HUES48 (cell line): ENCODE measurements at regions not wholly inside any gene's neighbourhood (a gene's known extent, or its start where the extent isn't known, plus 50 kb on each side); places are given as distances from the start of the nearest gene placed in this dataset.
A peak's percentile ranks its signal among the peaks of the same experiment; 100 is the strongest.
"Not testable (repeated sequence)": the region's sequence is repeated elsewhere in the genome, so short reads cannot be mapped to it uniquely, and the experiment has no call there.

ENCODE experiments used
- H3K27ac ChIP-seq: one replicate; pipeline ENCODE4 v1.7.0; 2013; ENCODE audit warnings: low read depth, low read length, inconsistent platforms
- H3K27me3 ChIP-seq: 2 replicates; pipeline ENCODE4 v1.6.1; 2013; ENCODE audit warnings: mild to moderate bottlenecking, low read length; ENCODE audit not compliant: control insufficient read depth, insufficient read depth
- H3K36me3 ChIP-seq: 2 replicates; pipeline ENCODE4 v1.6.1; 2013; ENCODE audit warnings: low read length; ENCODE audit not compliant: control insufficient read depth, insufficient read depth
- H3K4me1 ChIP-seq: 2 replicates; pipeline ENCODE4 v1.6.1; 2013; ENCODE audit warnings: mild to moderate bottlenecking, low read length; ENCODE audit not compliant: control insufficient read depth, insufficient read depth
- H3K4me3 ChIP-seq: 2 replicates; pipeline ENCODE4 v1.5.1; 2013; ENCODE audit warnings: mild to moderate bottlenecking, low read depth, low read length
- H3K9ac ChIP-seq: 2 replicates; pipeline ENCODE4 v1.6.1; 2013; ENCODE audit warnings: mild to moderate bottlenecking, low read depth, low read length, moderate library complexity
- H3K9me3 ChIP-seq: 2 replicates; pipeline ENCODE4 v1.6.1; 2013; ENCODE audit warnings: low read length; ENCODE audit not compliant: control insufficient read depth, insufficient read depth

- Histone ChIP-seq H3K27ac (peak overlapping the region; percentile 18), H3K36me3 (no peaks in the 10 kb centered on the region), H3K4me1 (peaks cover 15% of the 10 kb centered on the region), H3K27me3 (no peaks in the 10 kb centered on the region), H3K4me3 (no peak overlapping the region), H3K9ac (no peak overlapping the region), H3K9me3 (no peaks in the 10 kb centered on the region)
These were observed 210.3 kb upstream of the GCFC2 start for GRCh38 chr2:75920859-75921551.

- Histone ChIP-seq H3K27ac (no peak overlapping the region), H3K27me3 (no peaks in the 10 kb centered on the region), H3K4me1 (peaks cover 7% of the 10 kb centered on the region), H3K4me3 (no peak overlapping the region), H3K9ac (no peak overlapping the region), H3K36me3 (no peaks in the 10 kb centered on the region), H3K9me3 (no peaks in the 10 kb centered on the region)
These were observed 205.3 kb upstream of the GCFC2 start for GRCh38 chr2:75915851-75916634.

- Histone ChIP-seq H3K36me3 (no peaks in the 10 kb centered on the region), H3K27ac (no peak overlapping the region), H3K9me3 (no peaks in the 10 kb centered on the region), H3K4me1 (no peaks in the 10 kb centered on the region), H3K9ac (no peak overlapping the region), H3K27me3 (no peaks in the 10 kb centered on the region), H3K4me3 (no peak overlapping the region)
These were observed 186.2 kb upstream of the GCFC2 start for GRCh38 chr2:75896779-75897366.

GRCh38 chr2:75894170-75894569 lies 183.5 kb upstream of the GCFC2 start:
- H3K9me3 ChIP-seq, result no peaks in the 10 kb centered on the region
- H3K27ac ChIP-seq, result no peak overlapping the region
- H3K9ac ChIP-seq, result no peak overlapping the region
- H3K4me3 ChIP-seq, result no peak overlapping the region
- H3K36me3 ChIP-seq, result no peaks in the 10 kb centered on the region
- no peaks in the 10 kb centered on the region for H3K4me1 ChIP-seq
- H3K27me3 ChIP-seq, result no peaks in the 10 kb centered on the region

GRCh38 chr2:75892490-75892889 lies 181.8 kb upstream of the GCFC2 start:
- Histone ChIP-seq H3K27ac (no peak overlapping the region), H3K27me3 (no peaks in the 10 kb centered on the region), H3K36me3 (no peaks in the 10 kb centered on the region), H3K4me1 (no peaks in the 10 kb centered on the region), H3K9me3 (no peaks in the 10 kb centered on the region), H3K9ac (no peak overlapping the region), H3K4me3 (no peak overlapping the region)

GRCh38 chr2:75882530-75882929 lies 171.8 kb upstream of the GCFC2 start:
- H3K27ac ChIP-seq, result no peak overlapping the region
- H3K9me3 ChIP-seq, result no peaks in the 10 kb centered on the region; the same call in 1 of the 2 replicates

GRCh38 chr2:75875606-75876005 lies 164.9 kb upstream of the GCFC2 start:
- not testable (repeated sequence) for H3K9ac ChIP-seq, H3K4me3 ChIP-seq, H3K27ac ChIP-seq, H3K36me3 ChIP-seq, H3K9me3 ChIP-seq, H3K4me1 ChIP-seq
- H3K27me3 ChIP-seq, result peaks cover 20% of the 10 kb centered on the region

More at GRCh38 chr2:75882530-75882929, 171.8 kb upstream of the GCFC2 start:
- Histone ChIP-seq H3K9ac (no peak overlapping the region), H3K4me3 (no peak overlapping the region), H3K4me1 (no peaks in the 10 kb centered on the region), H3K27me3 (no peaks in the 10 kb centered on the region), H3K36me3 (no peaks in the 10 kb centered on the region)

- Histone ChIP-seq H3K27me3 (peaks cover 55% of the 10 kb centered on the region), H3K4me1 (peaks cover 18% of the 10 kb centered on the region)
- not testable (repeated sequence) for H3K36me3 ChIP-seq, H3K9ac ChIP-seq, H3K9me3 ChIP-seq, H3K4me3 ChIP-seq, H3K27ac ChIP-seq
These were observed 161.3 kb upstream of the GCFC2 start for GRCh38 chr2:75871762-75872614.

GRCh38 chr2:75870651-75871137 lies 160.0 kb upstream of the GCFC2 start:
- H3K9me3 ChIP-seq, result no peaks in the 10 kb centered on the region
- peak overlapping the region; percentile 27 for H3K4me3 ChIP-seq
- peak overlapping the region; percentile 78 for H3K27ac ChIP-seq
- no peaks in the 10 kb centered on the region for H3K36me3 ChIP-seq
- peaks cover 18% of the 10 kb centered on the region for H3K4me1 ChIP-seq
- peaks cover 61% of the 10 kb centered on the region for H3K27me3 ChIP-seq
- H3K9ac ChIP-seq, result no peak overlapping the region

- Histone ChIP-seq H3K4me3 (peak overlapping the region; percentile 38), H3K36me3 (no peaks in the 10 kb centered on the region), H3K4me1 (peaks cover 18% of the 10 kb centered on the region), H3K9ac (no peak overlapping the region), H3K27ac (peak overlapping the region; percentile 78), H3K9me3 (no peaks in the 10 kb centered on the region), H3K27me3 (peaks cover 61% of the 10 kb centered on the region)
These were observed 159.4 kb upstream of the GCFC2 start for GRCh38 chr2:75870133-75870532.
